ENCODE measurements at regions not wholly inside any gene's neighbourhood (a gene's known extent, or its start where the extent isn't known, plus 50 kb on each side); places are given as distances from the start of the nearest gene placed in this dataset.
"Not testable (repeated sequence)": the region's sequence is repeated elsewhere in the genome, so short reads cannot be mapped to it uniquely, and the experiment has no call there.

- H3K36me3 ChIP-seq; H3K9me3 ChIP-seq; H3K27me3 ChIP-seq; H3K4me3 ChIP-seq (ENCODE audit: low read depth, low read length); H3K4me1 ChIP-seq: not testable (repeated sequence)
- DNase-seq, result peak; percentile 81
- peak; percentile 57 for TF ChIP-seq CTCF (IDR thresholded peaks at IDR 0.05; ENCODE audit: low read depth, low read length)
Measured at GRCh38 chr15:77900331-77900963, 177.1 kb downstream of the TBC1D2B start.

GRCh38 chr15:77899776-77900175 is 177.7 kb downstream of the TBC1D2B start:
- H3K4me3 ChIP-seq (ENCODE audit: low read depth, low read length); H3K36me3 ChIP-seq; H3K9me3 ChIP-seq; H3K27me3 ChIP-seq; H3K4me1 ChIP-seq; DNase-seq: not testable (repeated sequence)

GRCh38 chr15:77898811-77899730 is 178.4 kb downstream of the TBC1D2B start:
- no peaks in the 10 kb centered on the region for H3K27me3 ChIP-seq
- no peaks in the 10 kb centered on the region for H3K9me3 ChIP-seq
- H3K36me3 ChIP-seq, result no peaks in the 10 kb centered on the region
- no peak for TF ChIP-seq CTCF (IDR thresholded peaks at IDR 0.05; ENCODE audit: low read depth, low read length)
- DNase-seq, result peak; percentile 8
- H3K4me3 ChIP-seq (ENCODE audit: low read depth, low read length), result no peak overlapping the region
- H3K4me1 ChIP-seq, result no peaks in the 10 kb centered on the region; the same call in 1 of the 2 replicates

GRCh38 chr15:77897896-77898406 is 179.6 kb downstream of the TBC1D2B start:
- no peaks in the 10 kb centered on the region; the same call in 1 of the 2 replicates for H3K4me1 ChIP-seq
- no peaks in the 10 kb centered on the region for H3K27me3 ChIP-seq
- peak; percentile 4 for DNase-seq
- no peaks in the 10 kb centered on the region for H3K9me3 ChIP-seq
- no peak for TF ChIP-seq CTCF (IDR thresholded peaks at IDR 0.05; ENCODE audit: low read depth, low read length)
- no peak overlapping the region for H3K4me3 ChIP-seq (ENCODE audit: low read depth, low read length)
- H3K36me3 ChIP-seq, result no peaks in the 10 kb centered on the region

- H3K4me3 ChIP-seq (ENCODE audit: low read depth, low read length); H3K9me3 ChIP-seq; H3K27me3 ChIP-seq; H3K4me1 ChIP-seq; H3K36me3 ChIP-seq: not testable (repeated sequence)
- peak; percentile 4 for DNase-seq
Measured at GRCh38 chr15:77897113-77897895, 180.2 kb downstream of the TBC1D2B start.

- H3K9me3 ChIP-seq; H3K4me3 ChIP-seq (ENCODE audit: low read depth, low read length); H3K36me3 ChIP-seq; H3K27me3 ChIP-seq; H3K4me1 ChIP-seq: not testable (repeated sequence)
- peak; percentile 6 for DNase-seq
Measured at GRCh38 chr15:77896147-77897112, 181.1 kb downstream of the TBC1D2B start.

- Histone ChIP-seq H3K27me3 (no peaks in the 10 kb centered on the region), H3K9me3 (no peaks in the 10 kb centered on the region), H3K36me3 (no peaks in the 10 kb centered on the region), H3K4me3 (ENCODE audit: low read depth, low read length) (no peak overlapping the region), H3K4me1 (peaks cover 9% of the 10 kb centered on the region)
- DNase-seq, result no peak
- TF ChIP-seq CTCF (IDR thresholded peaks at IDR 0.05; ENCODE audit: low read depth, low read length), result no peak
Measured at GRCh38 chr15:77895742-77896141, 181.8 kb downstream of the TBC1D2B start.

- DNase-seq, H3K36me3 ChIP-seq, H3K27me3 ChIP-seq: not testable (repeated sequence)
Measured at GRCh38 chr15:77895145-77895544, 182.4 kb downstream of the TBC1D2B start.

GRCh38 chr15:77893671-77894640 is 183.6 kb downstream of the TBC1D2B start:
- not testable (repeated sequence) for DNase-seq; H3K4me3 ChIP-seq (ENCODE audit: low read depth, low read length); H3K36me3 ChIP-seq; H3K9me3 ChIP-seq; H3K27me3 ChIP-seq
- H3K4me1 ChIP-seq, result peaks cover 24% of the 10 kb centered on the region

More at GRCh38 chr15:77895145-77895544, 182.4 kb downstream of the TBC1D2B start:
- not testable (repeated sequence) for H3K4me3 ChIP-seq (ENCODE audit: low read depth, low read length); H3K9me3 ChIP-seq
- peaks cover 14% of the 10 kb centered on the region for H3K4me1 ChIP-seq

Data from BE2C (cell line).